Right lung (tissue), 2 donors: ENCODE measurements at regions not wholly inside any gene's neighbourhood (a gene's known extent, or its start where the extent isn't known, plus 50 kb on each side); places are given as distances from the start of the nearest gene placed in this dataset.
"Not testable (repeated sequence)": the region's sequence is repeated elsewhere in the genome, so short reads cannot be mapped to it uniquely, and the experiment has no call there.

ENCODE experiments used
- DNase-seq, 2 donors: peaks; one replicate each; pipeline ENCODE4 v3.0.0-alpha.2; 2013

DNA sequence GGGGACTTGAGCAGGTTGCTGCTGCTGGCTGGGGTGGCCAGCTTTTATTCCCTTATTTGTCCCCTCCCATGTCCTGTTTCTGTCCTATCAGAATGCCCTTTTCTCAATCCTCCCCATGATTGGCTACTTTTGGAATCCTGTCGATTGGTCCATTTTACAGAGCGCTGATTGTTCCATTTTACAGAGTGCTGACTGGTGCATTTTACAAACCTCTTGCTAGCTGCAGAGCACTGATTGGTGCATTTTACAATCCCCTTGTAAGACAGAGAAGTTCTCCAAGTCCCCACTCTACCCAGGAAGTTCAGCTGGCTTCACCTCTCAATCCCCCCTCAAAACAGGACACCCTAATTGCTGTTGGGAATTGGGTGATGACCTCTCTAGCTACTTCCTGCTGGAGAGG is 608.0 kb downstream of the C12orf50 start:
- not testable (repeated sequence) for DNase-seq

DNA sequence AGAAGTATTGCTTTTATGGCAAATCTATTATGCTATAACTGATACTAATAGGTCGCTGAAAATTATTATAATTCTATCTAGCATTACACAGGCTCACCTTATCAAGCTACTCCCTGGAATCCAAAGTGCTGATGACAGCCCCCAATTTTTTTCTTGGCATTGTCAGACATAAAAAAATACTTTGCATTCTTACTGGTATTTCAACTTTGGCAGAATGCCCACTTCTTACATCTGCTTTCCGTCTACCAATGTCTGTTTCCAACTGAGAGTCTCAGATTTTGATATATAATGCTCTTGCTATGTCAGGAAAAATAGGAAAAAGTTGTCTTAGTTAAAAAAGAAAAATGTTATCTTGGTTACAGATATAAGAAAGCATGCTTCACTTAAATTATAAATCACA is 615.4 kb downstream of the C12orf50 start:
- DNase-seq, result peak in 1 of 2 donors; percentile 20

DNA sequence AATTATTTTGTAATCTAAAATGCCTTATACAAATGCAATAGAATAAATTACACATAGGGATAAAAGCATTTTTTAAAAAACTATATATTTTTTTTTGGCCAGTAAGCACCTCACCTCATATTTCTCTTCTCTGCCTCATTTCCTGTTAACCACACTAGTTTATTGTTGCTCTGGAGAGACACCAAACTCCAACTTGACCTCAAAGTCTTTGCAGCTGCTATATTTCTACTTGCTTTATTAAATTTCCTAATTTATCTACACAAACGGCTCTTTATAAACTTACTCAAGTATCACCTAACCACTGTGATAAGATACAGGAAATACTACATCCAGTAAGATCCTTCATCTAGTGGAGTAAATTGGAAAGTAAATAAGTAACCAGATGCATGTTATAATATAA is 622.3 kb downstream of the C12orf50 start:
- DNase-seq, result no peak

DNA sequence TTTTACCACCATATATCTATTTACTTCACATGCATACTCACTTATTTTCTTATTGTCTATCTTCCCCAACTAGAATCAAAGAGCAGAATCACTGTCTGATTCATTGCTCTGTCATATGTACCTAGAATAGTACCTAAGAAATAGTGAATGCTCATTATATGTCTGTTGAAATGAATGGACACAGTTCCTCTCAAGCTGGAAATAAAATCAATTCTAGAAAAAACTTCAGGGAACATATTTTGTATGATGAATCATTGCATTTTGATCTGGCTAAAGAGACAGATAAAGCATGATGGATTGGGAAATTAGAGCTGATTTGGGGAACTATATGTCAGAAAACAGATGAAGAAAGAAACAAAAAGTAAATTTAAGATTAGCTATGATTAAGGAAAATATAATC is 623.3 kb downstream of the C12orf50 start:
- DNase-seq, result no peak

DNA sequence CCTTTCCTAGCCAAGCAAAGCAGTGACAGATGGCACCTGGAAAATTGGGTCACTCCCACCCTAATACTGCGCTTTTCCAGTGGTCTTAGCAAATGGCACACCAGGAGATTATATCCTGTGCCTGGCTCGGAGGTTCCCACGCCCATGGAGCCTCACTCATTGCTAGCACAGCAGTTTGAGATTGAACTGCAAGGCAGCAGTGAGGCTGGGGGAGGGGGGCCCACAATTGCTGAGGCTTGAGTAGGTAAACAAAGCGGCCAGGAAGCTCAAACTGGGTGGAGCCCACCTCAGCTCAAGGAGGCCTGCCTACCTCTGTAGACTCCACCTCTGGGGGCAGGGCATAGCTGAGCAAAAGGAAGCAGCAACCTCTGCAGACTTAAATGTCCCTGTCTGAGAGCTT is 635.0 kb downstream of the C12orf50 start:
- DNase-seq, result not testable (repeated sequence)

DNA sequence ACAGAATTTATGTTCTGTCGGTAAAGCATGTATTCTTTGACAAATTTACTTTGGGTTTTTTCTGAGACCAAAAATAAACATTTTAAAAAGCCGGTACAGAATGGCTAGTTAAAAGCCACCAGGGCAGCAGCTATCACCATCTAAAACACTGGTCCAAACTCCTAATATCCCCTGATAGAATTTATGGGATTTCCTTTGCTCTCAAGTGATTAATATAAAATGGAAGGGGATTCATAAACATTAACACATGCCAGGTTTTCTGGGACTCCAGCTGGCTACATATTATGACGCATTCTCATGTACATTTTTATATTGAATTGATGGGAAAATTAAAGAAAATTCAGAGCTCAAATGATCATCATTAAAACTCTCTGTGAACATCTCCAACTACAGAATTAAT is 640.8 kb downstream of the C12orf50 start:
- DNase-seq, result no peak

DNA sequence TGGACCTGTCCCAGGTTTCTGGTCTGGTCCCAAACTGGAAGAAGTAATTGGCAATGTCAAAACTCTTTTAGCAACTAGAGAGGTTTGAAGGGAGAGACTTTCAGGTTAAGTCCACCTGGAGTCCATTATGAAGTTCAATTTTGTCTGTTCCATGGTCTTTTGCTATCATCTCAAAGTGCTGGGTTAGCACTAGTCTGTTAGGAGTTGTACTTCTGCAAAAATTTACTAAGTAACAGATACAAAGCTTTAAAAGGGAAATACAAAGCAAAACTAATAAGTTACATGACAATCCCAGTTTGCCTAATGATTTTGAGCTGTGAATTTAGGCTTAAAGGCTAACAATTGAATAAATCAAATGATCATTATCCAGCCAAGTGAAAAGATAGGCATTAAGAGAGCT is 643.9 kb downstream of the C12orf50 start:
- DNase-seq, result no peak

DNA sequence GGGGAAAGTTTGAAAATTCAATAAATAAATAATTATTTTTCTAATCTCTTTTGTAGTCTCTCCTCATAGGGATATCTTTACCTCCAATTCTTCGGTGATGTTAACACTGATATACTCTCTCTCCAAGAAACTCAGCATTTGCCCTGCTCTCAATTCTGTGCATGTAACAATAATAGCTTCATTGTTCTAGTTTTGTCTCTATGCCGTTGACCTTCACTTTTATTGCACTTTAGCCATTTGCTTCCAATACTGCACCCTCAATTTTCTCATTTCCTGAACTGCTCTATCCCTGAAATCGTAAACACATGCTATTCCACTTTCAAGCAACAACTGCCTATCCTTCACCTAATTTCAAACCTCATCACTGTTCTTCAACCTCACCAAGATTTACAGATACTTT is 645.0 kb downstream of the C12orf50 start:
- no peak for DNase-seq

DNA sequence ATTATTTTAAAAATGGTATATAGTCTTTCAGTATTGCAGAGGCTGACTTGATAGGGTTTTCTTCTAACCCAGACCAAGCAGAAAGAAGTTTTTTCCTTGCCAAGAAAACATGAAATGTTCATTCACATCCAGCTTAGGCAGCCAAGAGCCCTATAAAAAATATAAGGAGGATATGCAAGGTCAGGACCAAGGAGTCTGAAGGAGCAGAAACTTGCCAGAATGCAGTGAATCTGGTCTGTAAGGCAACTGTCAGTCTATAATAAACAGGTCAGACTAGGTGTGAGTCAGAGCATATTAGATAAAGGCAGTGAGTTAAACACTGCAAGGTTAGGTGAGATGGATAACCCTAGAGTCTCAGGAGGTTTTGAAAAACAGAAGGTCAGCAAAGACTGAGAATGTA is 645.5 kb downstream of the C12orf50 start:
- DNase-seq, result peak in 1 of 2 donors; percentile 15

DNA sequence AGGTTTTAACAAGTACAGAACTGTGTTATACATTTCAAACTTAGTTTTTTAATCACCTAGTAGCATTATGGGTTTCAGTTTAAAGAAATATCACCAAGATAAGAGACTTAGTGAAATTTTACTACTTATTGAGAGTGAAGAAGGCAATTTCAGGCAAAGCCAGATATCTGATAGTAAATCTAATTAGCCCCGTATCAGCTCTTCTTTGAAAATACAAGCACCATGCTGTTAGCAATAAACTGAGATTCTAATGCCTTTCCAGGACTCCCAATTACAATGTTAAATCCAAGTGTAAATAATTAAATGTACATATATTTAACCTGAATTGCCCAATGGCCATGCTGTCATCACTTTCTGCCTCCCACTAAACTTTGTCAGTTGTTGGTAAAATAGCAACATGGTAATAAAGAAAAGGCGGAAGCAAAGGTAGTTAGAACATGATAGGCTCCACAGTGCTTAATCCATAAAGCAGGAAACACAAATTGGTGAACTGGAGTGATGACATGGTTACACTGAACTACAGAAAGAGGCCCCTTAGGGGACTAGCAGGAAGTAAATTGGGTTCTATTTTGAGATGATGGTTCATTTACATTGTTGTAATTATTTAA is 646.1 kb downstream of the C12orf50 start:
- DNase-seq, result no peak

DNA sequence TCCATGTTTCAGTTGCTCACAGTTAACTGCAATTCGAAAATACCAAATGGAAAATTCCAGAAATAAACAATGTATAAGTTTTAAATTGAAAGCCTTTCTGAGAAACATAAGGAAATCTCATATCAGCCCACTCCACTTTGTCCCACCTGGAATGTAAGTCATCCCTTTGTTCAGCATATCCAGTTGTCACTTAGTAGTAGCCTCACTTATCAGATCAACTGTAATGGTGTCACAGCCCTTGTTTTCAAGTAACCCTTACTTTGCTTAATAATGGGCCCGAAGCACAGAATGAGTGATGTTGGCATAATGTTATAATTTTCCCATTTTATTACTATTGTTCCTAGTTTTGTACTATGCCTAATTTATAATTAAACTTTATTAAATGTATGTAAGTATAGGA is 646.8 kb downstream of the C12orf50 start:
- no peak for DNase-seq

DNA sequence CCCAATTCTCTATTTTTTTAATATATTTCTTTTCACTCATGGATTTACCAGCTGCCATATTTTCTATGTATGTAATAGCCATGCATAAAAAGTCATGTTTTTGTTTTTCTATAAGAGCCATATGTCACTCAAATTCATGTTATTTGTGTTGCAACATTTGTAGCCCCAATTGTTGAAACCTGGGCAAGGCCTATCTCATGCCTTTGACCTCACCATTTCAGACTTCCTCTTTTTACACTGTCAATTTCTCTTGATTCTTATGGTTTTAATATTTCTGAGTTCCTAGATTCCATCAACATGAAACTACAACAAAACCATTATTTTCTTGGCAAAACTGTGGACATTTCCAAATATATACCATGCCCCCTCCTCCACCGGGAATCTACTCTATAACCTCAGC is 647.5 kb downstream of the C12orf50 start:
- no peak for DNase-seq

DNA sequence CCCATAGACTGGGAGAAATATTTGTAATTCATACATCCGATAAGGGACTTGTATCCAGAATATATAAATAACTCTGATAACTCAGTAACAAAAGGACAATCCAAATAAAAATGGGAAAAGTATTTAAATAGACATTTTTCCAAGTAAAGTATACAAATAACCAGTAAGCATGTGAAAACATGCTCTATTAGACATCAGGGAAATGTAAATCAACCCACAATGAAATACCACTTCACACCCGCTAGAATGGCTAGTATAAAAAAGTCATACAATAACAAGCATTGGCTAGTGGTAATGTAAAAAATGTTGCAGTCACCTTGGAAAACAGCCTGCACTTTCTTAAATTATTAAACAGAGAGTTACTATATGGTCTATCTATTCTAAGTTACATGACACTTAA is 650.7 kb downstream of the C12orf50 start:
- no peak for DNase-seq

DNA sequence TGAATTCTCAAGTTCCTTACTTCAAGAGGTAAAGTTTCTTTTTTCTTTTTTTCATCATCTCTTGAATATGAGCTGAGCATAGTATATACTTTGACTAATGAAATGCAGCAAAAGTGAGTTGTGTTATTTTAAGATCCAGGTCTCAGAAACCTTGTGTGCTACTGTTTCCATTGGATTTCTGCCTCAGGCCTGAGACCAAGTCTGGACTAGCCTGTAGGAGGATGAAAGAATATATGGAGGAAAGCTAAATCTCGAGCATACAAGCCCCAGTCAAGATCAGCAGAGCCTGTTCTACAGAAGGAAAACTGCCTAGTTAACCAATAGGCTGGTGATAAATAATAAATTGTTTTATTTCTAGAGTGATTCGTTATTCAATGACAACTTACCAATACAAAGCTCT is 652.5 kb downstream of the C12orf50 start:
- no peak for DNase-seq

DNA sequence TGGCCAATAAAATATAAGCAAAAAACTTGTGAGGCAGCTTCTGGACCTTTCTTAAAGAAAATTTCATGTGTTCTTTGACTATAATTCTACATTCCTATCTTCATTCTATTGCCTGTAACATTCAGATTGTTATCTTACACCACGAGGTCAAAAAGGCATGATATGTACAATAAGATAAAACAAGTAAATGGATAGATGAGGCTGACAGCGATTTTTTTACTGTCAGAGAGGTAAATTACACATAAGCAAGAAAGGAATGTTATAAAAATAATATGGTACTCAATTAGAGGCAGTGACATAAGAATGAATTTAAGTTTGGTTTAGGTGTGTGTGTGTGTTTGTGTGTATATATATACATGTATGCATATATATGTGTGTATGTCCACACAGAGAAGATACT is 660.0 kb downstream of the C12orf50 start:
- DNase-seq, result no peak

DNA sequence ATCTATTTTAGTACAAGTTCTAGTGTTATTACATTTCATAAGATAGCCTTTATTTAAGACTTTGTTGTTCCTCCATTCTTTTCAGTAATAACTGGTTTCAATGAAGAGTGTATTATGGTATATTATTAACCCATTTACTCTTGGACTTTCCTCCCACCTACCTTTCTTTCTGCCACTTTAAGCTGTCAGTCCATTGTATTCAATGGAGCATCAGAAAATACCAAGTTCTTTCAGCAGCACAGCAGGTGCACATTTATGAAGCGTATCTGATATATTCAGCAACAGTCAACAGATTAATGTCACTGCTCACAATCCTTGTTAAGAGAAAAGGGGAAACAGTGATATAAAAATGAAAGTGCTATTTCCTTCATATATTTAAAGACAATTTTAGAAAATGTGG is 660.9 kb downstream of the C12orf50 start:
- DNase-seq, result no peak

DNA sequence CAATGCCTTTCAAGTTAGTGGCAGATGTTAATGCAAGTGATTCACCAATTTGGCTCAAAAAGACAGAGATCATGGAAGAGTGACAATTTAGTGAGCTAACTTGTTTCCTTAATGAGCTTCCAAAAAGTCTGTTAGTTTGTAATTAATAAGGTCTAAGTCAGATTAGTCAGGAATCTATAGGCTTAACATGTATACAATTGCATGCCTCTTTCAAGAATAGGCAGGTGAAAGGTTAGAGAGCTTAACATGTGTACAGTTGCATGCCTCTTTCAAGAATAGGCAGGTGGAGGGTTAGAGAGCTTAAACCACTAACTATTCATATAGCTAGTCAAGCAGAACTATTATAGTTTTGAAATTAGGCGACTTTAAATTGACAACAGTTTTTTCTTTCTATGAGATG is 663.8 kb downstream of the C12orf50 start:
- DNase-seq, result no peak

DNA sequence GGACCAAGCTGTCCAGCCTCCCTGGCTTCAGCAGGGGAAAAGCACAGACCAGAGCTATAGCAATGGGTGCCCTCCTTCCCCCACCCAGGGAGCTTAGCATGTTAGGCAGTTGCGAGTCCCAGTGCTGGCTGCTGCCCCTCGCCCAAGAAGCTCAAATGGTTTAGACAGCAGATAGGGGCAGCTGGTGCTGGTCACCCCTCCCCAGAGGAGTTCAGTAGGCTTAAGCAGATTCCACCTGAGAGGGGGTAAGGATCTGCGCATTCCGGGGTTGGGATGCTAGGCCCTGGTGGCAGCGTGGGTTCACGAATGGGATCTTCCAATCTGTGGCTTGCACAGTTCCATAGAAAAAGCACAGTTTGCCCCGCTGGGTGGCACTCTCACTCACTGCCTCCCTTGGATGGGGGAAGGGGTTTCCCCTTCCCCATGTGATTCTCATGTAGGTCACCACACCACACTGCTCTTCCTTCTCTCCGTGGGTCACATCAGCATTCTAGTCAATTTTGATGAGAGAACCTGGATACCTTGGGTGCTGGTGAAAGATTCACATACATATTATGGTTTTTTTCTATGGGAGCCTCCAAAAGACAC is 665.6 kb downstream of the C12orf50 start:
- DNase-seq, result no peak

DNA sequence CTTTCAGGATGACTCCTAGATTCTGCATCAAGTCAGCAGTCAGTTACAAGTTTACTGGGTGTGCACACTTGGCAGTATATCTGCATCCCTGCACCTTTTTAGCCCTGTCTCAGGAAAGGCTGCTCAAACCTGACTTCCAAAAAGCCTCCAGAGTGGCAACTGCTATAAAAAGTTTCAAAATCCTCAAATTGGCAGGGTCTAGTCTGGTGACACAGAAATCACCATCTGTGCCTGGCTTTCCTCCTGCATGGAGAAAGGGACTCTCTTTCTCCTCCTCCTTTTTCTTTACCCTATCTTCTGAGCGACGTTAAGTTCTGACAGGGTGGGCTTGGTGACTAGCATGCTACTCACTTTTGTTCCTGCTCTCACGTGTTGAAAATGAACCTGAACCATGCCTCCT is 679.5 kb downstream of the C12orf50 start:
- DNase-seq, result no peak

DNA sequence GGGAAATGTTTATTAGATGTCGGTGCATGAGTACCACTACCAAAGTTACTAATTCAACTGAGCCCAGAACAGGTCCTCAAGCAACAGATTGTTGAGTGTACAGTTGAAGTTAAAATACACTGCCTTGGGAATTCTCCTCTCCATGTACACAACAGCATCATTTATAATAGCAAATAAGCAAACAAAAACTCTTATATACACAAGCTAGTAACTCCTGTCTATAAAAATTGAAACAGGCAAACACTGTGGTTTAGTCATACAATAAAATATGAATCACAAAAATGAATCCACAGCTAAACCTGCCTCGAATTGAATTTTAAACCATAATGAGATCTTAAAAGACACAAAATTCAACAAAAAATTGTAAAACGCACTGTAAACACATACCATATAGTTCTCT is 681.1 kb downstream of the C12orf50 start:
- DNase-seq, result no peak

DNA sequence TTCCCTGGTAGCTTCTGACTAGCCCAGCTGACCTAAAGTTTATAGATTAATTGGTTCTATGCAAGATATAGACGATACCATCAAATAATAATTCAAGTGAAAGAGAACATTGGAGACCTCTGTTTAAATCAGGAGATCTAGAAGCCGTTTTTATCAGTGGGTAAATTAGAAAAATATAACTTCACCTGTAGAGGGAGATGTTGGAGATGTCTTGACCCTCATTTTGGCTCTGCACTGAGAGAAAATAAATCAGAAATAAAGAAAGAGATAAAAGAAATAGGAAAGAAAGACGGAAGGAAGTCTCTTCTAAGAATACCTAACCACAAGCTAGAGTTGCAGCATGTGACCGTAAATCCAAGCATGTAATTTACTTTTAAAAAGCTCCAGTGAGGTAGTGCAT is 684.5 kb downstream of the C12orf50 start:
- DNase-seq, result no peak

DNA sequence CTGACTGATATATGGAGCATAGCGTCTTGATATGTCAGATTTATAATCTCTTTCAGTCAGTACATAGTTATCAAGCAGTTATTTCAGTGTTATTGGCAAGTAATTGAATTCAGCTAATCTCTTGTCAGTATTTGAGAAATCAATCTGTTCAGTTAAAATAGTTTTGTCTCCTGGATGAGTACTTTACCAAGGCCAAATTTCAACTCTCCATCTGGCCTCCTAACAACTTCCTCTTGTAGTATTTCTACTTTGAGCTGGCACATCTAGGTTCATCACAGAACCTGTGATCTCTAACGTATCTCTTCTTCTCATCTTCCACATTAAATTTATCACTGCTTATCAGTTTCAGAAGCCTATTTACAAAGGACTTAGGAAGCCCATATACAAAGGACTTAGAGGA is 690.5 kb downstream of the C12orf50 start:
- DNase-seq, result no peak

DNA sequence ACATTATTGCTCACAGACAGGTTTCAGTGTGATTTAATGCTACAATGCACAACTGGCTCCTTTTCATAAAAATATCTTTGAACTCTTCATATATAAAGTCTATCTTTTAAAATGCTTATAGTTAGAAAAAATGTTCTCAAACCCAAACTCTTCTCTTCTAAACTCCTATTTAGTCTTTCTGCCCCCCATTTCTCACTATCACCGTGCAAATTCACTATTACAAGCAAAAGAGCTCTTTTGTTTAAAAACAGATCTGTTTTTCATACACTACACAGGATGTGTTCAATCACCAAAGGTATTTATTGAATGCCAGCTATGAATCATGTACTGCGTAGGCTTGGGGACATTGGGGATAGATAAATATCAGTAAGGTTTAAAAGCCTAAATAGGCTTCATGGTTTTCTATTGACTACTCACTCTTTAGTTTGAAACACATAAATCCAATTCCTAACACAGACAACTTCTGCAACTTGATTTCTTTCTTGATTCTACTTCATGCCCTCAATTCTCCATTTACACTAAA is 692.3 kb downstream of the C12orf50 start:
- DNase-seq, result no peak
